ENCODE measurements at regions not wholly inside any gene's neighbourhood (a gene's known extent, or its start where the extent isn't known, plus 50 kb on each side); places are given as distances from the start of the nearest gene placed in this dataset.
A peak's percentile ranks its signal among the peaks of the same experiment; 100 is the strongest.

DNA sequence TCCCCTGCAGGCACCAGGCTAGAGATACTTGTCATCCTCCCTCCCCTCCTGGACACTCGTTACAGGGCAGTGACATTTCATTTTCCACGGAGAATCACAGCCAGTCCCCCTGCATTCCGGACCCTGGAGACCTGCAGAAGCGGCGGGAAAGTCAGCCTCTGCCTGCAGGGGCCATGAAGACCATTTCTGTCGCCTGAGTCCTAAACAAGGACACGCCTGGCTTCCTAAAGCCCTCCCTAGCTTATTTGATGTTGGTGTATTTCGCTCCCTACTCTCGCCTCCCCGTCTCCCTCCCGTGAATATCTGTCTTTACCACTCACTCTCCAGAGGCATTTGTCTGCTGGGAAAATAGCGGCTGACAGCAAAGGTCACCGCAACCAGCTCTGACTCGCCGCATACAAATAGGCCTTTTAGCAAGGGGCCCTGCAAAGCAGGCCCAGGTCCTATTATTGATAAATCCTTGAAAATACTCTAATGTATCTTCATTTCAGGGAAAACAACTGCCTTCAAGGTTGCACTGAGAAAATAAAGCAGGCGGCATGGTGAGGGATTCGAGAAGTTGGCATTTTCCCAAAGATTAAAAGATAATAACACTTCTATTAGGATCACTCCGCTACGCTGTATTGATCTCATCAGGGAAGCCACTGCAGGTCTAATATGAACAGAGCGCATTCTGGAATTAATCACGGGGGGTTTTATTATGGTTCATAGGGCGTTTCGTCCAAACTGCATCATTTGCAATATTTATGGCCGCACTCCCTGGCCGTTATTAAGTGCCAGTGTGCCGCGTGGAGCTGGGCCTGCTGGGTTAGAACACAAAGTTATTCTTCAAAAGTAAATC lies 447.1 kb upstream of the CDH5 start:
- peak in 2 of 11 donors; percentile 4 to 12 for DNase-seq (ENCODE audit: extremely low read depth in 1 of 11, low read depth in 9 of 11, low spot score in 4 of 11)

DNA sequence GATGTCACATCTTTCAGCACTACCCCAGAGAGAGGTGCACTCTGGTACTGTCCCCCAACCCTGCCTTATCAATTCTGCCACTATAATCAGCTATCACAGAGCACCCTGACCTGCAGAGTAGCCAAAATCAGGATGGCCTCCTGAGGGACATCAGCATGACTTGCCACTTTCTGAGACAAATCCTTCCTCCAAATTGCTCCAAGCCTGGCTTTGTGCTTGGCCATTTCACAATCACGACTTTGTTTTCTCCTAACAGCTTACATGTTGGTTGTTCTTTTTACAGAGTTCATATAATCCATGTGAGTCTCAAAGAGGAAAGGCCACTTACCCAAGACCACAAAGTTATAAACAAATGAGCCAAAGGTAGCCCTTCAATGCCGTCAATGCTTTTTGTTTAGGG lies 449.0 kb upstream of the CDH5 start:
- no peak for DNase-seq (ENCODE audit: extremely low read depth in 1 of 11, low read depth in 9 of 11, low spot score in 4 of 11)

DNA sequence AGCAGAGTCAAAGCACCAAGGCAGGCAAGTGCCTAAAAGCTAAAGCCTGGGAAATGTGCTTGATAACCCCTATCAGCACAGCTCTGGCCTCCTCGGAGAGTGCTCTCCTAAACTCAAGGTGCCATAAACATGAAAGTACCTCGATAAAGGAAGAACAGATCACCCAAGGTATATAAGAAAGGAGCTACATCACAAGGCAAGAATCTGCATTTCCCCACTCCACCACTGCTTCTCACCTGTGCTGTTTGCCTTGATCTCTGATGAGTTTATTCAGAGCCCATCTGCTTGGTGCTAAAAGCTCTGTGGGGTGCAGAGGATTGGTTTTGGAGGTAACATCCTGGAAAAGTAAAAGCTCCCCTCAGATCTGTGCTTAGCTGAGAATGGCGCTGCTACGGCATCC lies 449.5 kb upstream of the CDH5 start:
- no peak for DNase-seq (ENCODE audit: extremely low read depth in 1 of 11, low read depth in 9 of 11, low spot score in 4 of 11)

DNA sequence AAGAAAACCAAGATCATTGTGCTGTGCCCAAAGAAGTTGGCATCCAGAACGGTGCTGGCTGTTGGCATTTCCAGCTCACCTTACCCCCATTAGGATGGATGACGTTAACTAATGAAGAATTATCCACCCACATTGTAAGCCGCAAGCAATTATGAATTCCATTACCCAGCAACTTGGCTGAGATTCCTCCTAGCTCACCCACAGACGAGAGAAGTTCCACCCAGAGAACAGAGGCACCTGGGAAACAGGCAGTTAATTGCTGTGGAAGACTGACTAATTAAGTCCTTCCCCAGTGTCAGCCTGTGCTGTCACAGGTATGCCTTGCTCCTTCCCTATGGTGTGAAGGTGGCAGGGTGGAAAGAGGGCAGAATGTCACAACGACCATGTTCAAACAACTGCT lies 456.2 kb upstream of the CDH5 start:
- no peak for DNase-seq (ENCODE audit: extremely low read depth in 1 of 11, low read depth in 9 of 11, low spot score in 4 of 11)

DNA sequence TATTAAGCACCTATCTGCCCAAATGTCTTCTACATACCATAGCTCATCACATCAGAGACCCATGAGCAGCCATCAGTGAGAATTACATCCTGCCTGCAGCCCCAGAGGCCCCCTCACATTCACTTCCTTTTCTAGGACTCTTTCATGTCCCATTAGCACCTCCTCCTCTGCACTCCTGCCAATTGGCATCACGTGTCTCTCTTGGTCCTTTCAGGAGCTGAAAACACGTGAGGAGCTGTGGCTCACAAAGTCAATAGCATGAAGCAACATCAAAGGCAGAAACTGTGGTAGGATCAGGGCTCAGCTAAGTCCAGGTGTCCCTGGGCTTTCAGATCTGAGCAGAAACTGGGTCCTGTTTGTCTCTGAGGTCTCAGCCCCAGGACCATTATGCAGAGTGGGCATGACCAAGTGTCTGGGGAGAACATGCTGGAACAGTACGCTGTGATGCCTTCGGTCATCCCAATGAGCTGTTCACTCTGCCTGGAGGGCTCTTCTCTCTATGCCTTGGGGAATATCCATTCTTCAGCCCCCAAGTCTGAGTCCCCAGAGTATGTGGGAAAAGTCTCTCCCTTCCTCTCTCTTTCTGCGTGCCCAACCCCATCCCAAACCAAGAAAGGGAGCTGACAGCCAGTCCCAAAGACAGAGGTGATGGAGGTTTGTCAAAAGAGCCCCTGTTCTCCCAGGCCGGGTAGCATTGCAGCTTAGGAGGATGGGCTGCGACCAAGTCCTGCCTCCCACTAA lies 457.0 kb upstream of the CDH5 start:
- no peak for DNase-seq (ENCODE audit: extremely low read depth in 1 of 11, low read depth in 9 of 11, low spot score in 4 of 11)

DNA sequence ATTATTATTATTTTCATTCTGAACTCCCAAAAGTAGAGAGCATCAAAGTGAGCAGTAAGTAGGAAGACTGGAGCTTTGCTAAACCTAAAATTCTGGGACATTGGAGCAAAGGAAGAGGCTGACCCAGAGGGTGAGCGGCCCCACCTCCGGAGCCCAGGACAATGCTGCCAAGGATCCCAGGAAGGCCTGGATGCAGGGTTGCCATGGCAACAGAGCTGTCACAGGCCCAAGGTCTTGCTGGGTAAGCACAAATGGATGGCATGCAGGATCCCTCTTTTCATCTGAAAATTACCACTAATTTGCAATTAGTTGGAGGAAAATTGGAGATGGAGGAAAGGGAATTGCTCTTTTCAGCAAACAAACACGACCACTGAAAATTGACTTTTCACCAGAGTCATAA lies 457.9 kb upstream of the CDH5 start:
- no peak for DNase-seq (ENCODE audit: extremely low read depth in 1 of 11, low read depth in 9 of 11, low spot score in 4 of 11)

DNA sequence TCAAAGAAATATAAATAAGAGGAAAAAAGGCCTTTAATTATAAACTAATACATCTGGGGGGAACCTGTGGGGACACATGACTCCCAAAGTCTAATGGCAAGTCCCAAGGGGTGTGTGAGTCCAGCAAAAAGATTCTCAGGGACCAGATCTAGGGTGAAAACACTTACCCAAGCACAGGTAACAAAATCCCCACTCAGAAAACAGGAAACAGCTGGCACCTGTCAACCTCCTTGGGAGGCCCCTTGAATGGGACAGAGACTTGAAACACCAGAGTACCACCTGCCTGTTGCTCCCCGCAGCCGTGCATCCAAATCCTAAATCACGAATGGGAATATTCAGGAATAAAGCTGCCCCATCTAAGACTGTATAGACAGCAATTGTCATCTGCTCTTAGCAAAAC lies 461.2 kb upstream of the CDH5 start:
- DNase-seq (ENCODE audit: extremely low read depth in 1 of 11, low read depth in 9 of 11, low spot score in 4 of 11) = peak in 1 of 11 donors; percentile 11

DNA sequence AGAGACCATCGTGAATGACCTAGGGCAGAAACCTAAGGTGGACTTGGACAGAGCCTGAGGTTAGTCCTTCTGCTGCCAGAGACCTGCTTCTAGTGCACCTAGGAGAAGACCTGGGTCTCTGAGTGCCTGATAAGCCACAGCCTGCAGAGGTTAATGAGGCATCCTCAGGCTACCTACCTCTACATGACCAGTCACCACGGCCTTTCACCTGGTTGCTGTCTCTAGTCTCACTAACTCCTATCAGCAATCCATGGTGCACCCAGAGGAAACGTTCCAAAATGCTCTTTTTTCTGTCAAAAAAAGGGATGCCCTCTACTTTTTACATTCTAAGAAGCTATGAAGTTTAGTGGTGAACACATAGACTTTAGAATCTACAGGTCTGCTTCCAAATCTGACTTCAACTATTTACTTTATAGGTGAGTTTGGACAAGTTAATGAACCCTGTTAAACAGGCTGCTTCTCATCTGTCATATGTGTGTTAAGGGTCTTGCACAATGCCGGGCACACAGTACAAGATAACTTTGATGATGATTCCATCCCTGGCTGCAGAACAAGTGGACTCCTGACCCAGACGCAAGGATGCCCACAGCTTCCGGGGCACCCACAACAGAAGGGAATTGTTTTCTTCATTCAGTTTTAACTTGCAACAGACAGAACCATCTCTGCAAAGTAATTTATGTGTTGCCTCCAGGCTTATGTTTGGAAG lies 469.9 kb upstream of the CDH5 start:
- no peak for DNase-seq (ENCODE audit: extremely low read depth in 1 of 11, low read depth in 9 of 11, low spot score in 4 of 11)

DNA sequence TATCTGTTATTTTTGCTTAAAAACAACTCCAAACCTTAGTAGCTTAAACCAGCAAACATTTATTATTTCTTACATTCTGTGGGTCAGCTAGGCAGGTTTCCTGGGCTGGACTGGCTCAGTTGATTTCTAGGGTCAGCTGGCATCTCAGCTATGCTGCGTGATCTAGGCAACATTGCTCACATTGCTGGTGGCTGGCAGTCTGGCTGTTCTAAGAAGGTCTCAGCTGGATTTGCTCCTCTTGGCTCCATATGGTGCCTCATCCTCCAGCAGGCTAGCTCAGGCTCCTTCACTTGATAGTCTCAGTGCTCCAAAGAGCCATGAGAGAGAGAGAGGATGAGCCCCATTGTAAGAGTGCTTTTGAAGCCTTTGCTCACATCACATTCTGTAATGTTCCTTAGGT lies 470.6 kb upstream of the CDH5 start:
- DNase-seq (ENCODE audit: extremely low read depth in 1 of 11, low read depth in 9 of 11, low spot score in 4 of 11) = no peak

DNA sequence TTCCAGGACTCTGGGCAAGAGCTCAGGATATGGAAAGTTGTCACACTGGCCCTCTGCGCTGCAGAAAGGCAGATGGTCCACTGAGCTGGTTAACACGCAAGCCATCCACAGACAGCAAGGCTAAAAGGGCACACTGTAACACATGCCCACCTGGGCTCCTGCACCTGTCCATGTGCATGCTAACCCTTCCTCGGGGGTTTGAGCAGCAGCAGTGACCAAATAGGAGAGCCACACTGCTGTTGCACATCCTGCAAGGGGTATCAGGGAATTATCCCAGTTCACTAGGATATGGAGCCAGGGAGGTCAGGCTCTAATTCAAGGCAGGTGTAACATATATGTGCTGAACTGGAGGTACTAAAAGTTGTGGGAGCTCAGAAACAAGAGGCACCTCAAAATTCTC lies 471.0 kb upstream of the CDH5 start:
- DNase-seq (ENCODE audit: extremely low read depth in 1 of 11, low read depth in 9 of 11, low spot score in 4 of 11) = no peak

DNA sequence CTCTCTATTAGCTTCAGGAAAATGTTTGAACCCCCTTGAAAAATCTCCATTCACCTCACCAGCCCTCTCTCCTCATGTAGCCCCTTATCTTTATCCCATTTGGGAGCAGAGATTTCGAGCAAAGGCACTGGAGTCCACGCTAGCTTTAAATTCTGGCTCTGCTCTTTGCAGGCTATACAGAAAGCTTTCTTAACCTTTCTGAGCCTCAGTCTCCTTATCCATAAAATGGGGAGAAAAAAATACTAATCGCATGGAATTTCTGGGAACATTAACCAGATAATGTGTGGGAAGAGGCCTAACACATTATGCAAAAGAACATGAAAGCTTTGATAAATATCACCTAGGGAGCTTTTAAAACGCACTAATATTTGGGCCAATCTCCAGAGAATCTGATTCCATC lies 476.3 kb upstream of the CDH5 start:
- DNase-seq (ENCODE audit: extremely low read depth in 1 of 11, low read depth in 9 of 11, low spot score in 4 of 11) = no peak

DNA sequence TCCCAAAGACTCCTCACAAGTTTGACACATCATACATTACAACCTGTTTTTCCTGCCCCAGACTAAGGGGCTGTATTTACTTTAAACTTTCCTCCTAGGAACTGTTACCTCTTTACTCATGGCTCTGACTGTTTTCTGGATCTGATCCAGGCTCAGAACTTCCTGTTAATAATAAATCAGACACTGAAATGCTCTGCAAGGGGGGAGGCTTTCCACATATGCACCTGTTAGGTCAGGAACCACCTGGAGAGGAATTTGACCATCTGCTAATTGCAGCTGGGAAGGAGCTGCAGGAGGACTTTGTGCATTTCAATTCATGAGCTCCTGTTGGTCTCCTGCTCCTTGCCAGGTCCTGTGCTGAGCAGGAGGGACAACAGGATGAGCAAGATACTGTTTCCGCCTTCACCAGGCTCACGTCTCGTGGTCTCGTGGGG lies 476.9 kb upstream of the CDH5 start:
- DNase-seq (ENCODE audit: extremely low read depth in 1 of 11, low read depth in 9 of 11, low spot score in 4 of 11) = peak in 10 of 11 donors; percentile 21 to 53 (median 38)

DNA sequence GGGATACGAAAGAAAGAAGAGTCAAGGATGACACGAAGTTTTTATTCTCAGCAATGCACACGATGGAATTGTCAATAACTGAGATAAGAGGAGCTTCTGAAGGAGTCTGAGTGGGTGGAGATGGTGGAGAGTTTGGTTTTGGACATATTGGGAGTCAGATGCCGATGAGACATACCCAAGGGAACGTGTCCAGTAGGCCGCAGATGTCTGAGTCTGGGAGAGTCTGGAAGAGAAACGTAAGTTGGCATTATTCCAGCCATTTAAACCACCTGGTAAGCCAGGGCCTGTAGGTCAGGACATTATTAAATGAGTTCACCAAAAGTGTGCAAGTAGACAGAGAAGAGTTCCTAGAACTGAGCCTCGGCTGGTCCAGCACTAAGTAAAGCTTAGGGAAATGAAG lies 478.3 kb upstream of the CDH5 start:
- no peak for DNase-seq (ENCODE audit: extremely low read depth in 1 of 11, low read depth in 9 of 11, low spot score in 4 of 11)

DNA sequence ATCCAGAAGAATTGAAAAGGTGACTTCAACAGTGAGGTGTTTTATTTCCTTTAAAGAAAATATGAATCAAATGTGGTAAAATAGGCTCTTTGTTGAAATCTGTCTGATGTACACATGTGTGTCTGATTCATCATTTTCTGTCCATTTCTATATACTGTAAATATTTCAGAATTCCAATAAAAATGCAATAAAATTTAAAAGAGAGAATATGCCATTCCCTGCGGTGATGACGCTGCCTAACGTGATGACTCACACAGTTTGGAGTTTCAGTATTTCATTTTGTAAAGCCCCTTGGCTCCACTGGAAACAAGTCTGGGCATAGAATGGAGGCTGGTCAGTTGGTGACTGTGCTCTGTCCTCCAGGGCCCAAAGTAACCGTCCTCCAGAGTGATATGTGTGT lies 482.5 kb upstream of the CDH5 start:
- DNase-seq (ENCODE audit: extremely low read depth in 1 of 11, low read depth in 9 of 11, low spot score in 4 of 11) = no peak

DNA sequence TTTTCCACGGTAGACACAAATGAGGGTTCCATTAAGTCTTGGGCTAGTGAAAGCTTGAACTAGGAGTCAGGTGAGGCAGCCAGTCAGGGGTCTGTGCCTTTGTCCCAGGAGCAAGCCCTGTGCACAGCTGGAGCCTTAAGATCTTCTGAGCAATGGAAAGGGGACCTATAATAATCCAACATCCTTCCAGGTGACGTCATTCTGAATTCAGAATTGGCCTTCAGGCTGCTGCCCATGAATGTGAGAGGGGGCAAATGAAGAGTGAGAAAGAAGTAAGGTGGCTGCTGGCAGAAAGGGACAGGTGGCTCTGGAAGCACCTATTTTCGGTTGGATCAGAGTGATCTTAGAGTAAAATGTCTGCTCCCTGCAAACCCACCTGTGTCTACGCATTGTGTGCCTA lies 488.1 kb upstream of the CDH5 start:
- no peak for DNase-seq (ENCODE audit: extremely low read depth in 1 of 11, low read depth in 9 of 11, low spot score in 4 of 11)

DNA sequence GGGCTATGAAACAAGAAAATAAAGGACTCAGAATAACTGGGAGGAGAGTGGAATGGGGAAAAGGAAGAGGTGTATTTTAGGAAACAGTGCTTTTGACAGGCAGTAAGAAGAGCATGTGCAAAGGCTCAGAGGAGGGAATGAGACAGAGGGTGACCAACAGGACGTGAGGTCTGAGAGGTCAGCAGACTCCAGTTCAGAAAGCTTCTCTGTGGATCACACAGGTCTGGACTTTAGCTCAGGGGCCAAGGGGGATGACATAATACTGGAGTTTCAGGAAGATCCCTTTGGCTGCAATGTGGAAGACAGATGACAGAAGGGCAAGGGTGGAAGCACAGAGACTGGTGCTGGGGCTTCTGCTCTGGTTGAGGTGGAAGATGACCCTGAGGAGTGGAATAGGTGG lies 489.9 kb upstream of the CDH5 start:
- no peak for DNase-seq (ENCODE audit: extremely low read depth in 1 of 11, low read depth in 9 of 11, low spot score in 4 of 11)

DNA sequence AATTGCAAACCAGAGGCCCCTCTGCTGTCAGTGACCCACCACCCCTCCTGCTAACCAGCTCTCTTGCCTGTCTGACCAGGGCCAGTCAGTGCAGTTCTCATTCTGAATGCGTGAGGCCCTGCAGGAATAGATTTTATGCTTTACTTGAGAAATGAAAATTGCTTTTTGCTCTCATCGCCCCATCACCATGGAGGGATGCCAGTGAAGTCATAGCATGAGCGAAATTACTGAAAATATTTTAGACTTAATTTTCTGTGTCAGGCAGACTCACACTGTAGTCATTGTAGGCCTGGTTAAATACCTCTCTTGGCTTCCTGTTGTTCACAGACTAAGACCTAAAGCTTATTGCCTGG lies 490.5 kb upstream of the CDH5 start:
- DNase-seq (ENCODE audit: extremely low read depth in 1 of 11, low read depth in 9 of 11, low spot score in 4 of 11) = no peak

DNA sequence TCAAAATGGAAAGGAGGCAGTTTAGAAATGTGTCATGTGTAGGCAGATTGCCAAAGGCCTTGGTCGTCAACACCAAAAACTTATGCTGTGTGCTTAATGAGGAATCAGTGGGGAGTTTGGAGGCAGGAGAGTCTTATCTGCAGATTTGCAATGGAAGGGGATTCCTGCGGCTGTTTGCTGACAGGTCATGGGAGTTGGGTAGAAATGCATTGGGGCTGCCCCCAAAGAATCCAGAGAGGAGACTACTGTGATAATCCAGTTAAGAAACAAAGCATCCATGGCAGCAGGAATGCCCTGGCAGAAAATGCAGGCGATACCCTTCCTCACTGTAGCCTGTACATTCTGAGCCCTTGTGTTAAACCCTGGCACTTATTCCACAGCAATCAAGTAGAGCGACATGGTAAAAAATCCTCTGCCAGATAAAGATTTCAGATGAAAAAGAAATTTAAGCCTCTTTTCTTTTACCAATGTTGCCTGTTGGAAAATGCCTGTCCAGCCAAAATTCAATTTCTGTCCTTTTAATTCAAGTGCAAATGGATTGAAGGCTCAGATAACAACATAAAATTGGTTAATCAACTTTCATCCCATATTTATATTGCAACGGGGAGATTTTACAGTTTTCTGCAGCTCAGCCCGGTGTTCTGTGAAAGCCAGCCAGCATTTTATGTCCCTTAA lies 491.0 kb upstream of the CDH5 start:
- DNase-seq (ENCODE audit: extremely low read depth in 1 of 11, low read depth in 9 of 11, low spot score in 4 of 11) = no peak

DNA sequence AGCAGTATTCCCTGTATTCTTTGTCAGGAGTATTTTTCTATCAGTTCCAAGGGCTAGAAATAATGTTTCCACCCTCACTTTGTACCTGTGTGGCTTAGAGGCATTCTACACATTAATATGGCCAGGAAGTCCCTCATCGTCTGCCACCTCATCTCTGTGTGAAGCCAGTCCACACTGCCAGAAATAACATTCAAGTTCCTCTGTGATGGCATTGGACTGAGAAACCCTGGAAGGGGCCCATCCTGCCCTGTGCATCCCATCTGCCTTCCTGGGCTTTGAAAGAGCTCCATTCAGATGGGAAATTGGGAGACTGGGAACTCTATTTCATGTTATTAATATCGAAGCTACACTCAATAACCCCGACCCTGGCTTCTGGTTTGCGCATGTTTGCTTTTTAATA lies 497.2 kb upstream of the CDH5 start:
- no peak for DNase-seq (ENCODE audit: extremely low read depth in 1 of 11, low read depth in 9 of 11, low spot score in 4 of 11)

Measured in renal cortex interstitium (tissue), 11 donors.